GM19351 (cell line): ENCODE measurements at regions not wholly inside any gene's neighbourhood (a gene's known extent, or its start where the extent isn't known, plus 50 kb on each side); places are given as distances from the start of the nearest gene placed in this dataset.
"Not testable (repeated sequence)": the region's sequence is repeated elsewhere in the genome, so short reads cannot be mapped to it uniquely, and the experiment has no call there.

Experiments used
- ATAC-seq: cut with Tn5 transposase; IDR thresholded peaks from one replicate; pipeline ENCODE4 v1.9.1; 2021; ENCODE audit warnings: mild to moderate bottlenecking, moderate library complexity; ENCODE audit not compliant: unreplicated experiment

DNA sequence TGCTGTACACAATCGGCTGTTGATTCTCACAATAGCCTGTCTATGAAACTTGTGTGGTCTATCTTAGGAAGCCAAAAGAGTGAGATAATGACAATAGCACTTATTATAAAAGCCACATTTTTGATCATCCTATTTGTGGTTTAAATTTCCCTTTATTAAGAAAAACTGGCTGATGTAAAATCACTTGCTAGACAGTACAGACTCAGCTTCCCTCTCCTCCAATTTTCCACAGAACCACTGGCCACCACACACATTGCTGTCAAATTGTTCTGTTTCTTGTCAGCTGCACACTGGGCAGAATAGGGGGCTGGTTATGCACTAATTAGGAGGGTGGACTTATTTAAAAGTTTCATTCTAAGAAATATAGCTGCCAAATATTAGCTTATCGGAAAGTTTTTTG is 425.9 kb downstream of the EPHA3 start:
- no peak for ATAC-seq

DNA sequence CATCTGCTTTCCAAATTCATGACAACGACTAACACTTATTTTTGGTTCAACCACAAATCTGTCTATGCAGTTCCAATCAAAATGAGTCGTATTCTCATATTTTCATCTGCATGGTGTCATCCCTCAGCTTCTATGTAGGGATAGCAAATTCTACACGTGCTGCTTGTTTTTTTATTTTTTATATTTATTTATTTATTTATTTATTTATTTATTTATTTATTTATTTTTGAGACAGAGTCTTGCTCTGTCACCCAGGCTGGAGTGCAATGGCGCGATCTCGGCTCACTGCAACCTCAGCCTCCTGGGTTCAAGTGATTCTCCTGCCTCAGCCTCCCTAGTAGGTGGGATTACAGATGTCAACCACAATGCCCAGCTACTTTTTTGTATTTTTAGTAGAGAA is 447.2 kb downstream of the EPHA3 start:
- not testable (repeated sequence) for ATAC-seq

DNA sequence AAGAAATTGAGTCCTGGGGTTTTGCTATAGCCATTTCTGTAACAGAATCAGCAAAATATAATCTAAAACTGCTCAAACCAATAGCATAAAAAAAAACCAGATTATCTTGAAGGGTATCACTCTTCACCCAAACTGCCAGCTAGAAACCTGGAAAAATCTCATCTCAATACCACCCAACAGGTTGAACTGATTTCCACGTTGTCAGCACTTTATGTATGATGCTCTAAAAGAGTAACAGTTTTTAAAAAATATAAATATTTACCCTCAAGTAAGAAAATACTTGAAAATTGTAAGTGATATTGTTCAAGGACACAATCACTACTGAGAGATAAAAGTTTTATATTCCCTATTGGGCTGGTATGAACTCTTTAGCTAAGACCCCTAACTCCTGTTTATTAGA is 451.3 kb downstream of the EPHA3 start:
- ATAC-seq, result no peak

DNA sequence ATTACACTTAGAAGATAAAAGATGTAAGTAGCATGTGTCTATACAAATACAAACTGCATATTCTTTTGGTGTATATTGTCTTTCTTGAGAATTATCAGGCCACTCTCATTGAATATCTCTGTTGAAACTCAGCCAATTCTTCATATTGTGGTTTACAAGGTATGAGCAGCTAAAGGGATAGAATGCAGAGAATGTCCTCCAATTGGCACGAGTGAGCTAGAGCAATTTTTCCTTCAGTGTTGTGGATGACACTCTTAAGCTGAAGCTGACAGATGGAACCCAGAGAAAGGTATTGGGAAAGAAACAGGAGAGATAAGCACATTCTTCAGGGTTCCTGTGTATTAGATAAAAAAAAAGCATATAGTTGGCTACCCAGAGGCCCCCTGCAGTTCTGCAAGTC is 453.1 kb downstream of the EPHA3 start:
- no peak for ATAC-seq

DNA sequence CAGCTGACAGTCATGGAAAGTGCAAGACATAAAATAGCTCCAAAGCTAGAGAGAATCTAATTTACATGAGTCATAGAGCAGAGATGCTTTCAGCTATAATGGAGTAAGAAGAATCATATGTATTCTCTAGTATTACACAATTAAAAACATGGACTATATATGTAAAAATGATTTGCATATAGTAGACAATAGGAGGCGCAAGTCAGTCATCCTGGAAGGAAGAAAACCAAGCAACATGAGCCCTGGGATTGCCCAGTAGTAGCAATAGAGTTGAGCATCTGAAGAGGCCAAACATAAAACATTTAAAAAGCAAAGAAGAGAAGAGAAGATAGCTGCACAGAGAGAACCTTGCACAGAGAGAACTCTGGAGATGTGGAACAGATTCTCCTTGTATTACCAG is 455.0 kb downstream of the EPHA3 start:
- ATAC-seq, result no peak

DNA sequence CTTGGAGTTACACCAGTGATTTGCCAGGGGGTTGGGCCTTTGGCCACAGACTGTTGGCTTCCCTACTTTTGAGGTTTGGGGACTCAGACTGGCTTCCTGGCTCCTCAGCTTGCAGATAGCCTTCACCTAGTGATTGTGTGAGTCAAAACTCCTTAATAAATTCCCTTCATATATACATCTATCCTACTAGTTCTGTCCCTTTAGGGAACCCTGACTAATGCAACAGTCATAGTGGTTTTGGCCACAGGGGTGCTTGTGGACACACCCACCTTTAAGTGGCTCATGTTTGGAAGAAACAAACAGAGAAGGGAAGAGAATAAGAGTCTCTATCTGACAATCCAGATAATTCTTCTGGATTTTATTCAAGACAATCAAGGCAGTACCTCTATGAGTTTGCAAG is 457.7 kb downstream of the EPHA3 start:
- ATAC-seq, result no peak

DNA sequence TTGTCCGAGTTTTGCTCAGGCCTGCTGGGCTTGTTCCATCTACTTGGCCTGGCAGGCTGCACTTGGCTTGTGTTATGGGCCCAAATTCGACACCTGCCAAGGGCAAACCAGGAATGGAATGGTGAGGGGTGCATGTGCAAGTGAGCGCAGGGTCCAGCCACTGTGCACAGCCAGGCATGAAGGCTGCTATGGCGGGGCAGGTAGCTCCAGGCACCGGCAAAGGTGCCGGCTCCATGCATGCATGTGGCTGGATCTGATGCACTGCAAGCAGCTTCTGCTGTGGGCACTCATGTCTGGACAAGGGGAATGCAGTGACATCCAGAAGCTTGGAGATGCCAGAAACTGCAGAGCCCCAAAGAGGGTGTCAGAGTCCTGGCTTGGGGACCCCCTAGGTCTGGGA is 463.0 kb downstream of the EPHA3 start:
- no peak for ATAC-seq

DNA sequence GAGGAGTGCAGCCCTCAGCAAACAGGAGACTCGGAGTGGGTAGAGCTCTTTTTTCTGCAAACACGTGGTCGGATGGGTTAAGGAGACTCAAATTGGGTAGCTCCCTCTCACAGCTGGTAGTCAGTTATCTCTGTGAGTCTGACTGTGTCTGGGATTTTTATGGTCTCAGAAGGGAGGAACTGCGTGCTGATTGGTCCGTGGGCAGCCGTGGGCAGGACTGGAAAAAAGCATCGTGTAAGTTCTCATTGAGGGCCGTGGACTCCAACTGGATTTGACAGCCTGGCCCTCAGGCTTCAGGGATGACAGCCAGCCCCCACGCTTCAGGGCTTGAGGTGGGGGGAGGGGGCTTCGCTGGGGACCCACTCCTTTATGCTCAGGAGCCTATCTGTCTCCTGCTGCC is 463.9 kb downstream of the EPHA3 start:
- ATAC-seq, result no peak

DNA sequence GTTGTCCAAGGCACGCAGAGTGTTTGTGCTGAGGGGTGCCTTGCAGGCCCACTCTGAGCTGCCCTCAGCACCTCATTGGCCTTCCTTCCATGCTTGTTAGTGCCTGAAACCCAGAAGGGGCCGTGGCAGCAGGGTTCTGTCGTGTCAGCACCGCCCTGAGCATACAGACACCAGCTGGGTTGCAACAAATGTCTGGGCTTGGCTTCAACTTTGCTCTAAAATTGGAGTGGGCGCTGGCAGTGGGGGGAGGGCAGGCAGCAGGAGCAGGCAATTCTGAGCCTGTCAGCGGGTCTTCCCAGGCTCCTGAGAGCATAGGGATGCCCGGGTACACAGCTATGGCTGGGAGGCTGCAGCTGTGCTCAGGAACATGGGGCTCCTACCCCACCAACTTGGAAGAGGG is 464.3 kb downstream of the EPHA3 start:
- no peak for ATAC-seq

DNA sequence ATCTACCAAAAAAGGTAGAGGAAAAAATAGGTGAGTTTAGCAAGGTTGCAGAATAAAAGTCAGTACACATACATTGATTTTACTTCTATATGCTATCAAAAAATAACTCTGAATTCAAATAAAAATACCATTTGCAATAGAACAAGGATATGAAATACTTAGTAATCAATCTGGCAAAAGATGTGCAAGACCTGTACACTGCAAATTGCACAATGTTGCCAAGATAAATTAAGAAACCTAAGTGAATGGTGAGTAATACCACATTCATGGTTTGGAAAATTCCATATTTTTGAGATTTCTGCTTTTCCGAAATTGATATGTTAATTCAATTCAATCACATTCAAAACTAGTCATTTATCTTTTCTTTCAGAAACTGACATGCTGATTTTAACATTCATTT is 464.8 kb downstream of the EPHA3 start:
- ATAC-seq, result no peak

DNA sequence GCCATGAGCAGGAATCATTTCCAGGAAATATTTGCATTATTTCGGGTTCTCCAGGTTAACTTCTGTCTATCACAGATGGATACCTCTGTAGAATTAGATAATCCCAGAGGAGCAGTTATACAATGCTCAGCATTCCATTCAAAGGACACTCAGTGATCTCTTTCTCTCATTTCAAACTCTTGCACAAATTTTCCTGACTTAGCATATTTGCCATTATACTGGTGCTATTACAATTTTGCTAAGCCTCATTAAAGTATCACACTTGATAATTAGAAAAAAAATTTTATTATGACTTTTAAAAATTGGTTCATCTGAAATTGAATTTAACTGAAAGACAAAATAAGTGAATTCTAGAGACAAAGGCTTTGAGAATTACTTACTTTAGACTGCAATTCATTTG is 469.0 kb downstream of the EPHA3 start:
- no peak for ATAC-seq

DNA sequence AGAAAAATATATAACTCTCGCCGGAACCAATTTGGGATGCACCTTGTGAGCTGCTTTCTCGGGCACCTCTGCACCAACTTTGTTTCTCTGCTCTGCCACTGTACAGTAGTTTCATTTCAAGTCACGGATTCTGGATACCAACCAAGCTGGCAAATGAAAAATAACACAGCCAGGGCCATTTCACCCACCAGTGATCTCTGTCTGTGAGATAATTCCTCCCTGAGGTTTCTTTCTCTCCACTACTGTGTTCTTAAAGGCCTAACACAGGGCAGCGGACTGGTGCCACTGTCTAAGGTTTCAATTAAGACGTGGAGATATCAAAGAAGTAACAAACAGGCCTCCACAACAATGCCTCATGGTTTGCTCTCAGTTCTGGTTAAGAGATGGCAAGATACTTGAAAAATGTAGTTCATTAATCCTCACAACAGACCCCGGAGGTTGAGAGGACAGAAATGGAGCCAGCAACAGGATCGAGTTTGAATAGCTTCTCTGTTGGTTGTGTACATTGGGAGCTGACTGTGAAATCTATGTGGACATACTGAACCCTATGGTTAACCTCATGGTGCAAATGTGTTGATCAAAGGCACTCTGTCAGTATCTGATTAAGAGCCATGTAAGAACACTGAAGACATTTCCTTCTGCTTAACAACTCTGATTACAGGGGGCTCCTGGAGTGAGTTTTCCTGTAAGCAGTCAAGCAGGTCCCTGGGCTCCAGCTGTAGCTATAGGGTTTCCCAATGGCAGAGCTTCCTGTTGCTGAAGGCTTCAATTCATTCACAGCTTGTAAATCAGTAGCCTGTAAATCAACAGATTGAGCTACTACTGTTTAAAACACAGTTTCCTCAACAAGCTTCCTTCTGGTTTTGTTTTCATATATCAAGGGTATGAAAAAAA is 470.5 kb downstream of the EPHA3 start:
- no peak for ATAC-seq

DNA sequence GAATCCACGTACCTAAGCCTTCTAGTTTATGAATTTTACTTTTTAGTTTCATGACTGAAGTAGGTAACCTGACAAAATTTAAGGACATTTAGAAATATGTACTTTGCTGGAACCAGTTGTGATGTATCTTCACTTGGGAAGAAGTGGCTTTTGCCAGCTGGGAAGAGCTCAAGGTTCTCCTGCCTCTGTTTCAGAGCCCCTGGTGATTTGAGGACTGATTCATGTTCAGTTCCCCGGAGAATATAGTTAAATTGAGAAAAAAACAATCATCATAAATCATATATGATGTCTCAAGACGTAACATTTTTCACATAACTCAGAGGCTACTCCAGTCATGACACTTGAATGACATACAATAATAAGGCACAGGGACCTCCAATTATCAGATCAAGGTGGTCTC is 473.4 kb downstream of the EPHA3 start:
- no peak for ATAC-seq

DNA sequence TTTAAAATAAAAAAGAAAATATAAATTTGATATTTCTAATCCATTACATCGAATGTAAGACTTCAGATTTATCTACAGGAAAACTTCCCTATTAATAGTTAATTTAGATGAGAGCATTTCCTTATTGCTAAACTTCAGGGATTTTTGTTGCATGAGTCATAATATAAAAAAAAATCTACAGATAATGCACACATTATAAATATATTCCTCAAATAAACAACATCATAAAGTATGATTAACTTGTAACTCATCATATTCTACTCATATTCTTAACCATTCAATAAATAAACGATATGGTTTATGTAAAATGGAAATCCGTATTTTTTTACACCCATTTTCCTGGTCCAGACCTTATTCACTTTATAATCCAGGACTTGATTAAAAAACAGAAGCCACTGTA is 477.0 kb downstream of the EPHA3 start:
- ATAC-seq, result no peak

DNA sequence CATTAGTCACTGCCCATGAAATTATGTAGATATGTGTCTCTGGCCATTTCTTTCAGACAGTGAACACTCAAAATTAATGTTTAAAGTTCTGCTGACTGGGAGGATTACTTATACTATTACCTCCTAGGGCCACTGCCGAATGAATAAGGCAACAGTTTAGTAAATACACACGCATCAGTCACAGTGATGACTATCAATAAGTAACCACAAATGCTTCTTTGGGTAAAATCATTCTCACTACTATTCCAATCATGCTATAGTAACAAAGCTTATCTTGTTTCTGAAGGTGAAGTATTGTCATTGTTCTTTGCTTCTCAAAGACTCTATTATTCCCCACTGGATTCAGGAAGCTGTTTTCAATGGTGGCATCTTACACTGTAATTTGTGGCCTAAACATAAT is 478.8 kb downstream of the EPHA3 start:
- no peak for ATAC-seq

DNA sequence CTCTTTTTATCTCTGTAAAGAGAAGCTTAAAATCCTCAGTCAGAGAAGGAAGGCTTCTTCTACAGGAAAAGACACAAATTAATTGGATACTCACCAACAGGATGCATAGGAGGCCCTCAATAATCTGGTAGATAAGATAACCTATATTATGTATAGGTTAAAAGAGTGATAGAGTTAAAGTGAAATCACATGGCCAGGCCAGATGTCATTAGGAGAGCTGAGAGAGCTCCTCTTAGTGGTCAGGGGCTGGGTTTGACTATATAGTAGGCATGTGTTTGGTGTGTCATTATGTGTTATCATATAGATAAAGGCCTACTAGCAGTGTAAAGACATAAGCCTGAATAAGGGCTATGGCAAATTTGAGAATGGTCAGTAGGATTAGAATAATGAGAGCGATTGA is 479.3 kb downstream of the EPHA3 start:
- ATAC-seq, result no peak

DNA sequence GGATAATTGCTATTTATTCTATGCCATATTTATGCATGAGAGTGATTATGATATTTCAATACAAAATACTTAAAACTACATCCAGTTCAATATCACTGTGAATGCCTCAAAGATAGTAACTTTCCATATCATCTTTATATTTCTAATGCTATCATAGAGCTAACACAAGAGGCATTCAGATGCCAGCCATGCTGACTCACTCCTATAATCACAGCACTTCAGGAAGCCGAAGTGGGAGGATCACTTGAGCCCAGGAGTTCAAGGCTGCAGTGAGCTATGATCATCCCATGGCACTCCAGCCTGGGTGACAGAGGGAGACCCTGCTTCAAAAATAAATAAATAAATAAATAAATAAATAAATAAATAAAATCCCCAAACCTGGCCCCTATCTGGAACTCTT is 498.7 kb downstream of the EPHA3 start:
- no peak for ATAC-seq

DNA sequence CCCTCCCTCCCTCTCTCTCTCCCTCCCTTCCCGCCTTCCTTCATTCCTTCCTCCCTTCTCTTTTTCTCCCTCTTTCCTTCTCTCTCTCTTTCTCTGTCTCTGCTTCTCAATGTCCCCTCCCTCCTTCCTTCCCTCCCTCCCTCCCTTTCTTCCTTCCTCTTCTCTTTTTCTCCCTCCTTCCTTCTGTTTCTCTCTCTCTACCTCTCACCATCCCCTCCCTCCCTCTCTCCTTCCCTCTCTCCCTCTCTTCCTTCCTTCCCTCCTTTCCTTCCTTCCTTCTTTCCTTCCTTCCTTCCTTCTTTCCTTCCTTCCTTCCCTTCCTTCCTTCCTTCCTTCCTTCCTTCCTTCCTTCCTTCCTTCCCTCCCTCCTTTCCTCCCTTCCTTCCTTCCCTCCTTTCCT is 504.6 kb downstream of the EPHA3 start:
- ATAC-seq, result no peak

DNA sequence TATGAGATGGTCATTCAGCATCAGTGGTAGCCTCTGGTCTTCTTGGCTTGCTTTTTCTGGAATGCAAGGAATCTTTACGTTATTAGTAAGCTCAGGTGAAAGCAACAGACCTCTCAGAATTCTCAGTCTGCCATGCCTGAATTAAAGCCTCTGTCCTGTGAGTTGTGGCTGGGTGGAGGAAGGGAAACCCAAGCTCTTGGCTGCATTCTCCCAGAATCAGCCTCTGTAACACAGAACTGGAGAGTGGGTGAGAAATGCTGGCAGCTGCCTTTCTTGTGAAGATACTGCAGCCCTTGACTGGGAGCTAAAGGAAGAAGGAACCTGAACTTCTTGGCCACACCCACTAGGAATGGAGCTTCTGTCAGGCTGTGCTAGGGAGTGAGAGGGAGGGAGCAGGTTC is 505.8 kb downstream of the EPHA3 start:
- ATAC-seq, result no peak

DNA sequence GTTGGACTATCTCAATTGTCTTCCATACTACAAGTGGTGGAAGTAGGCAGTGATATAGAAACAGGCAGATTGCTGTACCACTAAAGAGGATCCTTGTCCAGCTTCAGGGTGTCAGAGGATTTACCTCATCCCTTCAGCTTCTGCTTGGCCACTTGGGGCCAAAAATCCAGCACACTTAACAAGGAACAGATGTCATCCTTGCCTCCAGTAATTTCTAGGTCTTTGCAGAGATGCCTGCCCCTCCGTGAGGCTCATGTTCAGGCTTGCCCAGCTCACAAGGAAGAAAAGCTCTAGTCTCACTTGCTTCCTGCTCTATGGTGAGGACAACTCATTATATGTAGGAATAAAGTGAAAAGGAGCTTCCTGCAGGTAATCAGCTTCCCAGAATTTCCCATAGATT is 510.3 kb downstream of the EPHA3 start:
- ATAC-seq, result no peak

DNA sequence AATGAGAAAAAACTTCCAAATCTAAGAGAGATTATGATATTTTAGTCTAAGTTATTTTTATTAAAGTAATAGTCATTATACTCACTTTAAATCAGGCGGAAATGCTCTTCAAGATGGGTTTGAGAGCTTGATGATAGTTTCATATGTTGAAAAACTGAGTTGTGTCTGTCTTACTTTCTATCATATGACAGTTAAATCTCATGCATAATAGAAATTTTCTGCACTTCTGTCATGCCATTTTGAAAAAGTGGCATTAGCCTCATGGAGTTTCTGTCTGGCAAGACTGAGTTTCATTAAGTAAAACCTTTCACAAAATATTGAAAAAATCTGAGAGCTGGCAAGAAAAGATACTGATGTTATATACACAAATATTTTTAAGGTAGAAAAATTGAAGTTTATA is 511.8 kb downstream of the EPHA3 start:
- no peak for ATAC-seq

DNA sequence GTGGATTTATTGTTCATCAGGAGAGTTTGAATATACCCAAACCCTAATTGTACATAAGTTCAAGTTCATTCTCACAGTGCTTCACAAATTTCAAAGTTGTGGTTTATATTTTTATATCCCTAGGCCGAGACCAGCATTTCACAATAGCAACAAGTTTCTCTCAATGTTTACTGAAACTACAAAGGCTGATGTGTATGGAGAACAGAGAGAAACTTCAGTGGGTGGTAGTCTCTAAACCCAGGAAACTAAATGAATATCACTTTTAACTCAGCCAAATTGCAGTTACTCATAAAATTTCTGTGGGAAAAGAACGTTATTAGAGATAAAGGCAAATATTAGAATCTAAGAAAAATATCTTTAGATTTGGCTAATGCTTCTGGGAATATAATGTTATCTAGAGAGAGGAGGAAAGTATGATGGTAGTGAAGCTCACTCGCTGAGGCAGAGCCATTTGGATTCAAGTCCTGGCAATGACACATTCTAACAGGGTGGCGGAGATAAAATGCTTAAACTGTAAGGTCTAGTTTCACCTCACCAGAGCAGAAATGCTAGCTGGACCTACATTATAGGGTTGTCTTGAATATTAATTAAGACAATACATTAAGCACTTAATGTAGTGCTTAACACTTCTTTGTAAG is 514.8 kb downstream of the EPHA3 start:
- no peak for ATAC-seq

DNA sequence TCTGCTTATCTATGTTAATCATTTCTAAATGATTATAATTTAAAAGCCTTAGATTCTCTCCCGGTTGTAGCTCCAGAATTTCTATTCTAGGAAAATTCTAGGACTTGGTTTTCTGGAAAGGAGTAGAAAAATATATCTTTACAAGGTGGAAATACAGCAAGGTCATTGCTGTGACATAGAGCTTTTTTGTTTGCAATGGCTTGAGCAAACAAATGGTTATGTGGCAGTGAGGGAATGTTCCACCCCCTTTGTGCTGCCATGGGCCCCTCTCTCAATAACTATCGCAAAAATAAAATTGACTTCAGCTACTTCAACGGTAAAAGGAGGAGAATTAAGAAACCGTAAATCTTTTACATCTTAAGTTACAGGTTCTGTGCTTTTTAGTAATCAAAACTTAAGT is 517.1 kb downstream of the EPHA3 start:
- ATAC-seq, result no peak
